Right renal pelvis (tissue), 4 donors: ENCODE measurements at regions not wholly inside any gene's neighbourhood (a gene's known extent, or its start where the extent isn't known, plus 50 kb on each side); places are given as distances from the start of the nearest gene placed in this dataset.
"Not testable (repeated sequence)": the region's sequence is repeated elsewhere in the genome, so short reads cannot be mapped to it uniquely, and the experiment has no call there.

Source experiments
- DNase-seq, 4 donors: peaks; one replicate each; pipeline ENCODE4 v3.0.0-alpha.2; 2013; ENCODE audit warnings: low read depth in 4 of 4, low spot score in 3 of 4, missing footprints in 1 of 4

GRCh38 chr22:27580311-27580897 is 221.2 kb downstream of the MN1 start:
- DNase-seq = no peak

- no peak for DNase-seq
These were observed 220.3 kb downstream of the MN1 start for GRCh38 chr22:27581236-27581635.

GRCh38 chr22:27581688-27582087 is 219.9 kb downstream of the MN1 start:
- DNase-seq = peak in 2 of 4 donors; percentile 59 to 60

GRCh38 chr22:27583856-27584255 is 217.7 kb downstream of the MN1 start:
- no peak for DNase-seq

- no peak for DNase-seq
These were observed 216.4 kb downstream of the MN1 start for GRCh38 chr22:27585141-27585540.

GRCh38 chr22:27588268-27588667 is 213.3 kb downstream of the MN1 start:
- DNase-seq = no peak

- DNase-seq = no peak
These were observed 212.6 kb downstream of the MN1 start for GRCh38 chr22:27588915-27589314.

GRCh38 chr22:27591060-27591459 is 210.5 kb downstream of the MN1 start:
- no peak for DNase-seq

- no peak for DNase-seq
These were observed 208.2 kb downstream of the MN1 start for GRCh38 chr22:27593378-27593777.

- no peak for DNase-seq
These were observed 207.5 kb downstream of the MN1 start for GRCh38 chr22:27594020-27594419.

- no peak for DNase-seq
These were observed 207.0 kb downstream of the MN1 start for GRCh38 chr22:27594474-27595134.

GRCh38 chr22:27596133-27596870 is 205.3 kb downstream of the MN1 start:
- DNase-seq = no peak

- no peak for DNase-seq
These were observed 203.7 kb downstream of the MN1 start for GRCh38 chr22:27597703-27598444.

- DNase-seq = no peak
These were observed 202.8 kb downstream of the MN1 start for GRCh38 chr22:27598792-27599191.

GRCh38 chr22:27601195-27601594 is 200.4 kb downstream of the MN1 start:
- DNase-seq = no peak

GRCh38 chr22:27602390-27602789 is 199.2 kb downstream of the MN1 start:
- no peak for DNase-seq

- DNase-seq = no peak
These were observed 198.3 kb downstream of the MN1 start for GRCh38 chr22:27603111-27603799.

GRCh38 chr22:27603800-27604144 is 197.8 kb downstream of the MN1 start:
- DNase-seq = no peak

- no peak for DNase-seq
These were observed 196.2 kb downstream of the MN1 start for GRCh38 chr22:27605390-27605789.

- DNase-seq = not testable (repeated sequence)
These were observed 193.8 kb downstream of the MN1 start for GRCh38 chr22:27607750-27608149.

- no peak for DNase-seq
These were observed 192.1 kb downstream of the MN1 start for GRCh38 chr22:27609451-27609888.
